ENCODE measurements at regions not wholly inside any gene's neighbourhood (a gene's known extent, or its start where the extent isn't known, plus 50 kb on each side); places are given as distances from the start of the nearest gene placed in this dataset.

- DNase-seq (ENCODE audit: low spot score) = no peak
- H3K27ac ChIP-seq = no peak overlapping the region
- H3K4me3 ChIP-seq = no peak overlapping the region
- no peak for TF ChIP-seq CTCF (IDR thresholded peaks at IDR 0.05)
Observed at GRCh38 chr12:38139456-38139855, 177.1 kb upstream of the ALG10B start.

GRCh38 chr12:38141239-38141638 is 175.3 kb upstream of the ALG10B start:
- DNase-seq (ENCODE audit: low spot score) = no peak
- Histone ChIP-seq H3K27ac (no peak overlapping the region), H3K4me3 (no peak overlapping the region)
- no peak for TF ChIP-seq CTCF (IDR thresholded peaks at IDR 0.05)

GRCh38 chr12:38141861-38142260 is 174.7 kb upstream of the ALG10B start:
- H3K4me3 ChIP-seq = no peak overlapping the region
- no peak for DNase-seq (ENCODE audit: low spot score)
- no peak for TF ChIP-seq CTCF (IDR thresholded peaks at IDR 0.05)
- H3K27ac ChIP-seq = no peak overlapping the region

DNA sequence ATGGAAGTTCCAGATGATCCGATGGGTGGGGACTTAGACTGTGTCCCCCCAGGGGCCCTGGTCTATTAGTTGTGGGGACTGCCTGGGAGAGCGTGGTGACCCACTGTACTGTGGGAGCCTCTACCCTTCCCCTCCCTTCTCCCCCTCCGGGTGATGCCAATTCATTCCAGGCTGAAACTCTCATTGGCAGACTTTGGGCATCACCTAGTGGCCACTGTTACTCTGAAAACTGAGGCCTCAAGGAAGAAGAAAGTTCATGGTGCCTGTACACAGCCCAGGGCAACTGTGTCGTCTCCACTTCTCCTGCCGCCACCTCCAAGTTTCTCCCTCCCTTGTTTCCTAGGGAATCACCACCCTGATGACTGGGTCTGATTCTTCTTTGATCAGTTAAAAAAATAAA is 173.6 kb upstream of the ALG10B start:
- H3K4me3 ChIP-seq = no peak overlapping the region

DNA sequence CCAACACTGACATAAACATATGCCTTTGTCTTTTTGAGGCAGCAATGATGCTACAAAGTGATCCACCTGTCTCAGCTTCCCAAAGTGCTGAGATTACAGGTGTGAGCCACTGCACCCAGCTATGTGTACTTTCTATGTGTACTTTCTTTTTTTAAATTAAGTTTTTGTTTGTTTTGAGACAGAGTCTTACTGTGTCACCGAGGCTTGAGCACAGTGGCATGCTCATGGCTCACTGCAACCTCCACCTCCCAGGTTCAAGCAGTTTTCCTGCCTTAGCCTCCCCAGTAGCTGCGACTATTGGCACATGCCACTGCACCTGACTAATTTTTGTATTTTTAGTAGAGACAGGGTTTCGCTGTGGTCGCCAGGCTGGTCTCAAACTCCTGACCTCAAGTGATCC is 172.5 kb upstream of the ALG10B start:
- Histone ChIP-seq H3K27ac (no peak overlapping the region), H3K4me3 (no peak overlapping the region)
- TF ChIP-seq CTCF (IDR thresholded peaks at IDR 0.05) = no peak
- no peak for DNase-seq (ENCODE audit: low spot score)

More for the DNA sequence above, 173.6 kb upstream of the ALG10B start:
- no peak for TF ChIP-seq CTCF (IDR thresholded peaks at IDR 0.05)
- no peak for DNase-seq (ENCODE audit: low spot score)
- no peak overlapping the region for H3K27ac ChIP-seq

GRCh38 chr12:38144601-38145436 is 171.8 kb upstream of the ALG10B start:
- Histone ChIP-seq H3K27ac (no peak overlapping the region), H3K4me3 (no peak overlapping the region)
- no peak for DNase-seq (ENCODE audit: low spot score)
- no peak for TF ChIP-seq CTCF (IDR thresholded peaks at IDR 0.05)

DNA sequence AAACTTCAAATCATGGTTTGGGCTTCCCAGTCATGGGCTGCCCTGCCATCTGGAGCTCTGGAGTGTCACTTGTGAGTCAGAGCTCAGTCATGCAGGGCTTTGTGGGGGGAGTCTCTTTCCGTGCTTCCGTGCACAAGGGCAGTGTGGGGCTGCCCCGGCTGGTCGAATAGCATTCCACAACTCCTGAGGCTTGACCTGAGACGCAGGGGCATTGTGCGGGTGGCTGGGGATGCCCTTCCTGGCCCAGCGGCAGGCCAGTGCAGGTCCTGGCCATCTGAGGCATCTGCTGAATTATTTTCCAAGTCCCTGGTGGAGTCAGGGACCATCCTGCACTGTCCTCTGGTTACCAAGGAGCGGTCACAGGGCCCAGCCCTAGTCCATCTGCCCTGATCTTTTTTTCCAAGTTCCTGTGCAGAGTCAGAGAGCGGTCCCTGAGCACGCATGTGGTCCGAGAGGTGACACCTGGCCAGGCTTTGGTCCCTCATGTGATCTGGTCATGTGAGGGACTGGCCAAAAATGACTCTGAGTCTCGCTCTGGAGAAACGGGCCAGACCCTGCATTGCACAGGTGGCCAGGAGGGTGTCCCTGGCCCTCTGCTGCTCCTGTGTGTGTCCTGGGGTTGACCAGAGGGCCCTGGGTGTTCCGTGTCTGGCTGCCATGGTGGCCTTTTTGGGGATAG is 167.0 kb upstream of the ALG10B start:
- no peak for DNase-seq (ENCODE audit: low spot score)

More for the DNA sequence above, 167.0 kb upstream of the ALG10B start:
- TF ChIP-seq CTCF (IDR thresholded peaks at IDR 0.05) = no peak
- Histone ChIP-seq H3K27ac (no peak overlapping the region), H3K4me3 (no peak overlapping the region)

All from coronary artery (tissue), 2 donors.